Colonic mucosa (tissue), 4 donors: ENCODE measurements at regions not wholly inside any gene's neighbourhood (a gene's known extent, or its start where the extent isn't known, plus 50 kb on each side); places are given as distances from the start of the nearest gene placed in this dataset.

Source experiments
- DNase-seq: peaks from one replicate; pipeline ENCODE4 v3.0.0-alpha.2; 2020
- H3K27ac ChIP-seq: fragments of 200-600 bp; one replicate; pipeline ENCODE4 v1.8.0; 2021
- H3K27me3 ChIP-seq: fragments of 200-600 bp; one replicate; pipeline ENCODE4 v1.8.0; 2021
- H3K36me3 ChIP-seq: fragments of 200-600 bp; one replicate; pipeline ENCODE4 v1.8.0; 2021
- H3K4me1 ChIP-seq: fragments of 200-600 bp; one replicate; pipeline ENCODE4 v1.8.0; 2021; ENCODE audit warnings: mild to moderate bottlenecking
- H3K4me3 ChIP-seq: fragments of 200-600 bp; one replicate; pipeline ENCODE4 v1.8.0; 2021
- H3K9ac ChIP-seq, 2 donors: one replicate each; pipeline ENCODE4 v1.7.0; 2013; ENCODE audit warnings: control low read depth in 2 of 2, low read depth in 2 of 2, low read length in 2 of 2
- H3K9me3 ChIP-seq: fragments of 200-600 bp; one replicate; pipeline ENCODE4 v1.8.0; 2021
- intact Hi-C: fragments of 100-400 bp; cut with DNase I; formaldehyde crosslinking; loops from one replicate; pipeline ENCODE4 v1.14.1; 2022
- TF ChIP-seq, protein P1 (sequence below): fragments of 200-600 bp; IDR thresholded peaks from one replicate; pipeline ENCODE4 v1.8.0; 2022; ENCODE audit warnings: antibody characterized with exemption, mild to moderate bottlenecking
- donor health status: healthy.
- donor health status: DM: no; HTN: no; CAD: no.
- donor health status: DM: no; HTN: no; CAD: no.

DNA sequence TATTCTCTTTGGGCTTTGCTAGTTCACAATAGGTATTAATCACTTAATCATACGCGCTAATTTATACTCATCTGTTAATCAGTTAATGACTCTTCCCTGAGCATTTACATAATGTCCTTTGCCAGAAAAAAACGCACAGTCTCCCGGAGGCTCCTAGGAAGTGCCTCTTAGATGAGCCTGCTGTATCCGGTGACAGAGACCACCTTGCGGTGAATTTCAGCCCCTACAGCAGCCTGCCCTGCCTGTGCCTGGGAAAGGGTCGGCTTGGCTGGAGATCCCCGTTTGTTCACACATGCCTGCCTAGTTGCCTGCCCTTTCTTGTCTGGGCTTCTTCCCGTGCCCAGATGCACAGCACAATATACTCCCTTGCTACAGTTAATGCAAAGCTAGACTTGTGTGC, 152.9 kb downstream of the ZBTB18 start:
- Histone ChIP-seq H3K36me3 (no peaks in the 10 kb centered on the region), H3K4me1 (no peaks in the 10 kb centered on the region), H3K9me3 (no peaks in the 10 kb centered on the region), H3K27me3 (no peaks in the 10 kb centered on the region), H3K9ac (no peak overlapping the region), H3K27ac (no peak overlapping the region), H3K4me3 (no peak overlapping the region)
- intact Hi-C loops: no loop called here
- no peak for DNase-seq
- TF ChIP-seq, protein P1, sequence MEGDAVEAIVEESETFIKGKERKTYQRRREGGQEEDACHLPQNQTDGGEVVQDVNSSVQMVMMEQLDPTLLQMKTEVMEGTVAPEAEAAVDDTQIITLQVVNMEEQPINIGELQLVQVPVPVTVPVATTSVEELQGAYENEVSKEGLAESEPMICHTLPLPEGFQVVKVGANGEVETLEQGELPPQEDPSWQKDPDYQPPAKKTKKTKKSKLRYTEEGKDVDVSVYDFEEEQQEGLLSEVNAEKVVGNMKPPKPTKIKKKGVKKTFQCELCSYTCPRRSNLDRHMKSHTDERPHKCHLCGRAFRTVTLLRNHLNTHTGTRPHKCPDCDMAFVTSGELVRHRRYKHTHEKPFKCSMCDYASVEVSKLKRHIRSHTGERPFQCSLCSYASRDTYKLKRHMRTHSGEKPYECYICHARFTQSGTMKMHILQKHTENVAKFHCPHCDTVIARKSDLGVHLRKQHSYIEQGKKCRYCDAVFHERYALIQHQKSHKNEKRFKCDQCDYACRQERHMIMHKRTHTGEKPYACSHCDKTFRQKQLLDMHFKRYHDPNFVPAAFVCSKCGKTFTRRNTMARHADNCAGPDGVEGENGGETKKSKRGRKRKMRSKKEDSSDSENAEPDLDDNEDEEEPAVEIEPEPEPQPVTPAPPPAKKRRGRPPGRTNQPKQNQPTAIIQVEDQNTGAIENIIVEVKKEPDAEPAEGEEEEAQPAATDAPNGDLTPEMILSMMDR: no peak

DNA sequence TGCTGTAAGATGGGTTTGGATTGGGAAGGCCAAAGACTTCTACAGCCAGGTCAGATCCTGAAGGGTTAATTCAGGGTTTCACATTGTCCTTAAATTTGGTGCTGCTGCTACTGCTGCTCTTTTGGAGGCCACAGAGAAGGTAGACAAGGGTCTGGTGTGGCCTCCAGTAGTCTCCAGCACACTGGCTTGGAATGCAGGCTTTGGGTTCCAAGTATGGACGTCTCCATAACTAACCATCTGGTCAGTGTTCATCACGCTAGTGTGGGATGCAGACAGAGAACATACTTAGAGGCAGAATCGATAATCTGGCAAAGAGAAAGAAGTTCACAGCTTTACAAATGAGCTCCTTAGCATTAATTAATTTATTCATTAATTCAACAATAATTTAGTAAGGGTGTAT, 154.1 kb downstream of the ZBTB18 start:
- TF ChIP-seq, protein P1: no peak
- H3K9ac ChIP-seq: no peak overlapping the region
- H3K27ac ChIP-seq: no peak overlapping the region
- H3K4me3 ChIP-seq: no peak overlapping the region
- no peaks in the 10 kb centered on the region for H3K27me3 ChIP-seq
- H3K9me3 ChIP-seq: no peaks in the 10 kb centered on the region
- intact Hi-C loops: no loop called here
- H3K4me1 ChIP-seq: no peaks in the 10 kb centered on the region
- H3K36me3 ChIP-seq: no peaks in the 10 kb centered on the region
- DNase-seq: no peak

DNA sequence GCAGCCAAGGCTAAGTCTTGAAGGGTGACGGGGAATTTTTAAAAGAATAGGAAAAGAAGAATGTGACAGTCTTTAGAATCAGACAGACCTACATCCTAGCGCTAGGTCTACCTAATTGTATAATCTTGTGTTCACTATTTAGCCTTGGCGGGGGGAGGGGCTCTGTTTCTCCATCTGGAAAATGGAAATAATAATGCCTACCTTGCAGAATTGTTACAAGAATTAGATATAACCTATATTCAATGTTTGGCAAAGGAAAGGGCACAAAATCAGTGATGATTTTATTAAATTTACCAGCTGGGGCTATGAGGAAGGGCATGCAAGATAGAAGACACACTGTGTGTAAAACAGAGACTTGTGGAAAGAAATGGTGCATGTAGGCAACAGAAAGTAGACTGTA, 154.8 kb downstream of the ZBTB18 start:
- no peak for DNase-seq
- no peak overlapping the region for H3K27ac ChIP-seq
- no peak overlapping the region for H3K9ac ChIP-seq
- no peak overlapping the region for H3K4me3 ChIP-seq
- H3K9me3 ChIP-seq: no peaks in the 10 kb centered on the region
- no peaks in the 10 kb centered on the region for H3K36me3 ChIP-seq
- TF ChIP-seq, protein P1: no peak
- intact Hi-C loops: no loop called here
- no peaks in the 10 kb centered on the region for H3K4me1 ChIP-seq
- H3K27me3 ChIP-seq: no peaks in the 10 kb centered on the region

DNA sequence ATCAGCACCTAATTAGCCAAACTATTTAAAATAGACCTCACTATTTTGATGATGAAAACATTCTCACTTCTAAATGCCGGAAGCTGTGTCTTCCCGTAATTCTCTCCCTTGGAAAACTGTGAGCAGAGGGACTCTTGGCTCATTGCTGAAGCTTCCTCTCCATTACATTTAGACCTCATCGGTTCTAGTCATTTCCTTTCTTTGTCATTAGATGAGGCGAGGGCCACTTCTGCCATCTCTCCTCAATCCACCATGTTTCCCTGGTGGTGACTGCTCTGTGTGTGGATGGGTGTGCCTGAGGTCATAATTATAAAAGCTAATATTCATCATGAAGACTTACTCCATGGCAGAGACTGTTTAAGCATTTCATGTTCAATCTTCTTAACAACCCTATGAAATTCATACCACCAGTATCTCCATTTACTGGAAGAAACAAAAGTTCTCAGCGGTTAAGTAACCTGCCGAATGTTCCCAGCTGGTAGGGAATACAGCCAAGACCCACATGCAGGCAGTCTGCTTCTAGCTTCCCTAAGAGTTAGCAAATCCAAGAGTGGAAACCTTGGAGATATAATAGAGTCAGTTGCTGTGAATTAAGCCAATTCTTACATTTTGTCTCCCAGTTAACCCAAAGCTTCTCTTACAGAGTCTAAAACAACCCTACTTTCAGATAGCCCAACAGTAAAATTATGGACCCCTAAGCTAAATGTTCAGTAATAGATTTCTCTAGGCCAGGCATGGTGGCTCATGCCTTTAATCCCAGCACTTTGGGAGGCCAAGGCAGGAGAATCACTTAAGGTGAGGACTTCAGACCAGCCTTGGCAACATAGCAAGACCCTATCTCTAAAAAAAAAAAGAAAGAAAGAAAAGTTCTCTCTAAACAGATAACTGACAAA, 156.2 kb downstream of the ZBTB18 start:
- no peaks in the 10 kb centered on the region for H3K27me3 ChIP-seq
- H3K4me1 ChIP-seq: no peaks in the 10 kb centered on the region
- intact Hi-C loops: no loop called here
- no peak overlapping the region for H3K4me3 ChIP-seq
- H3K9me3 ChIP-seq: no peaks in the 10 kb centered on the region
- H3K27ac ChIP-seq: no peak overlapping the region
- no peaks in the 10 kb centered on the region for H3K36me3 ChIP-seq
- no peak for DNase-seq
- no peak overlapping the region for H3K9ac ChIP-seq
- TF ChIP-seq, protein P1: no peak

DNA sequence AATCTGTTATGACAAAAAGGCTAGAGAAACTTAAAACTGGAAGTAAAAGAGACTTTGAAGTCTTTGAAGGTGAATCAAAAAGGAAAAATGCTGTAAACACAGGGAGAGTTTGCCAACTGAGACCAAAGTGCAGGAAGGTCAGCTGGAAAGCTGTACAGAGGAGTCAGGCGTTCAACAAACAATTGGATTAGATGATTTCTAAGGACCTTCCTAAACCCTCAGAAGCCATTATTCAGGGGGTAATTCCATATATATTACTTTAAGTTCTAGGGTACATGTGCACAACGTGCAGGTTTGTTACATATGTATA, 156.8 kb downstream of the ZBTB18 start:
- Histone ChIP-seq H3K9me3 (no peaks in the 10 kb centered on the region), H3K36me3 (no peaks in the 10 kb centered on the region), H3K4me3 (no peak overlapping the region), H3K9ac (no peak overlapping the region), H3K27me3 (no peaks in the 10 kb centered on the region), H3K27ac (no peak overlapping the region), H3K4me1 (no peaks in the 10 kb centered on the region)
- DNase-seq: no peak
- intact Hi-C loops: no loop called here
- TF ChIP-seq, protein P1: no peak
